ENCODE measurements at regions not wholly inside any gene's neighbourhood (a gene's known extent, or its start where the extent isn't known, plus 50 kb on each side); places are given as distances from the start of the nearest gene placed in this dataset.

DNA sequence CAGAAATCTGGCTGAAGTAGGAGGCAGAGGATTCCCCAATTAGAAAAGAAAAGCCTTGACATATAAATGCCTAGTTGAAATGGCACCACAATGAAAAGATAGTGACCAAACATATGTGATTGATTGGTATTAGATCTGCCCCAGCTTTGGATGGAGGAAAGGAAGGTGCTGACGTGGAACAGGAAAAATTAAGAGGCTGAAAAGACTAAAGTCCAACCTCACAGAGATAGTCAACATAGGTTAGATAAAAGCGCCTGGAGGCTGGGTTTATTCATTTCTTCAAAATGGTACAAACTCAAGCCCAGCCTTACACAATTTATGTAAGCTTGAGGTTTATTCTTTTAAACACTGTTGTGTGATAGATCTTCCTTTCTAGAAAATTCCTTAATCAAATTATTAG is 129.6 kb downstream of the RPS29 start:
- TF ChIP-seq POLR2A (IDR thresholded peaks at IDR 0.05): no peak
- TF ChIP-seq, protein P1, sequence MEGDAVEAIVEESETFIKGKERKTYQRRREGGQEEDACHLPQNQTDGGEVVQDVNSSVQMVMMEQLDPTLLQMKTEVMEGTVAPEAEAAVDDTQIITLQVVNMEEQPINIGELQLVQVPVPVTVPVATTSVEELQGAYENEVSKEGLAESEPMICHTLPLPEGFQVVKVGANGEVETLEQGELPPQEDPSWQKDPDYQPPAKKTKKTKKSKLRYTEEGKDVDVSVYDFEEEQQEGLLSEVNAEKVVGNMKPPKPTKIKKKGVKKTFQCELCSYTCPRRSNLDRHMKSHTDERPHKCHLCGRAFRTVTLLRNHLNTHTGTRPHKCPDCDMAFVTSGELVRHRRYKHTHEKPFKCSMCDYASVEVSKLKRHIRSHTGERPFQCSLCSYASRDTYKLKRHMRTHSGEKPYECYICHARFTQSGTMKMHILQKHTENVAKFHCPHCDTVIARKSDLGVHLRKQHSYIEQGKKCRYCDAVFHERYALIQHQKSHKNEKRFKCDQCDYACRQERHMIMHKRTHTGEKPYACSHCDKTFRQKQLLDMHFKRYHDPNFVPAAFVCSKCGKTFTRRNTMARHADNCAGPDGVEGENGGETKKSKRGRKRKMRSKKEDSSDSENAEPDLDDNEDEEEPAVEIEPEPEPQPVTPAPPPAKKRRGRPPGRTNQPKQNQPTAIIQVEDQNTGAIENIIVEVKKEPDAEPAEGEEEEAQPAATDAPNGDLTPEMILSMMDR (IDR thresholded peaks at IDR 0.05): no peak

Data from adrenal gland (tissue), 5 donors.